Karpas-422 (cell line): ENCODE measurements at regions not wholly inside any gene's neighbourhood (a gene's known extent, or its start where the extent isn't known, plus 50 kb on each side); places are given as distances from the start of the nearest gene placed in this dataset.

Experiments used
- DNase-seq: peaks from one replicate; pipeline ENCODE4 v3.0.0-alpha.2; 2015
- H2AFZ ChIP-seq: fragments of 200-600 bp; sonication (generic); 2 replicates; pipeline ENCODE4 v1.6.1; 2014; ENCODE audit warnings: antibody characterized with exemption, low read length, mixed read lengths
- H3K27ac ChIP-seq: fragments of 200-600 bp; sonication (generic); 2 replicates; pipeline ENCODE4 v1.5.1; 2014; ENCODE audit warnings: mild to moderate bottlenecking, low read length, moderate library complexity
- H3K27me3 ChIP-seq: fragments of 200-600 bp; sonication (generic); 2 replicates; pipeline ENCODE4 v1.6.1; 2014; ENCODE audit warnings: low read length, mixed read lengths
- H3K36me3 ChIP-seq: fragments of 200-600 bp; sonication (generic); 2 replicates; pipeline ENCODE4 v1.6.1; 2014; ENCODE audit warnings: low read length, mixed read lengths; ENCODE audit not compliant: insufficient read depth
- H3K4me1 ChIP-seq: fragments of 200-600 bp; sonication (generic); 2 replicates; pipeline ENCODE4 v1.6.1; 2014; ENCODE audit warnings: mild to moderate bottlenecking, low read length, mixed read lengths
- H3K4me2 ChIP-seq: fragments of 200-600 bp; sonication (generic); 2 replicates; pipeline ENCODE4 v1.6.1; 2014; ENCODE audit warnings: low read length, low read depth, mild to moderate bottlenecking; ENCODE audit not compliant: poor library complexity, severe bottlenecking
- H3K4me3 ChIP-seq: fragments of 200-600 bp; sonication (generic); 2 replicates; pipeline ENCODE4 v1.5.1; 2014; ENCODE audit warnings: mild to moderate bottlenecking, antibody characterized with exemption, low read length, mixed read lengths
- H3K79me2 ChIP-seq: fragments of 200-600 bp; sonication (generic); 2 replicates; pipeline ENCODE4 v1.6.1; 2014; ENCODE audit warnings: mild to moderate bottlenecking, low read length, mixed read lengths
- H3K9ac ChIP-seq: fragments of 200-600 bp; sonication (generic); 2 replicates; pipeline ENCODE4 v1.6.0; 2014; ENCODE audit warnings: low read length
- H3K9me2 ChIP-seq: fragments of 200-600 bp; sonication (generic), shearing (Covaris generic); replicated peaks from 2 replicates; pipeline ENCODE4 v1.6.0; 2014; ENCODE audit warnings: mild to moderate bottlenecking, low read length, moderate library complexity; ENCODE audit not compliant: insufficient read depth
- H3K9me3 ChIP-seq: fragments of 300-700, 200-600 bp; sonication (generic); 2 replicates; pipeline ENCODE4 v1.6.1; 2014; ENCODE audit warnings: low read length, mixed read lengths
- H4K20me1 ChIP-seq: fragments of 200-600 bp; sonication (generic); 2 replicates; pipeline ENCODE4 v1.6.1; 2014; ENCODE audit warnings: mild to moderate bottlenecking, antibody characterized with exemption, low read length, low read depth; ENCODE audit not compliant: insufficient read depth

- Histone ChIP-seq H3K4me1 (no peaks in the 10 kb centered on the region), H3K9ac (no peak overlapping the region), H3K27ac (no peak overlapping the region), H3K4me3 (no peak overlapping the region), H3K9me2 (no peaks in the 10 kb centered on the region), H2AFZ (no peak overlapping the region), H3K4me2 (no peak overlapping the region), H4K20me1 (no peaks in the 10 kb centered on the region), H3K79me2 (no peaks in the 10 kb centered on the region), H3K9me3 (no peaks in the 10 kb centered on the region), H3K27me3 (no peaks in the 10 kb centered on the region), H3K36me3 (no peaks in the 10 kb centered on the region)
- DNase-seq: no peak
These were observed 230.4 kb upstream of the ZC3H12C start for GRCh38 chr11:109862835-109863234.

DNA sequence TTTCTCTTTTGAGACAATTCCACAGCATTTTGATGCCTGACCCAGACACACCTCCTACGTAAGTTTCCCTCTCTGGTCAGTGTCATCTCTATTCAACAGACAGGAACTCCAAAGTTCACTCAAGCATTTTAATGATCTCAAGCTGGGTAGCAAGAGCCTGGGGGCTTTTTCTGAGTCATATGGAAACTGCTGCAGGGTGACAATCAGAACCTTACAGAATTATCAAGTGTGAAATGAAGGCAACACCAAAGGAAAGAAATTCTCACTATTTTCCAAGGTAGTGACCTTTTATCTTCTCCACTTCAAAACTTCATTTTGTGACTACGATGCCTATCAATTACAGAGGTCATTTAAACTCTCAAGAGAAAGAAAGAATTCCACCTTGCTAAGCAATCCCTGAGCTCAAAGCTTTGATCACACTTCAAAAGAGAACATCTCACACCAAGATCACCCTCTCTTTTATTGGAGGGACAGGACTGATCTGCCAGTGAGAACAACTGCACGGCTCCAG, 229.0 kb upstream of the ZC3H12C start:
- no peaks in the 10 kb centered on the region for H4K20me1 ChIP-seq
- no peak overlapping the region for H3K9ac ChIP-seq
- H3K4me3 ChIP-seq: no peak overlapping the region
- no peaks in the 10 kb centered on the region for H3K9me3 ChIP-seq
- H3K36me3 ChIP-seq: no peaks in the 10 kb centered on the region
- H3K4me2 ChIP-seq: no peak overlapping the region
- no peak overlapping the region for H2AFZ ChIP-seq
- no peak for DNase-seq
- H3K27ac ChIP-seq: no peak overlapping the region
- H3K9me2 ChIP-seq: no peaks in the 10 kb centered on the region
- no peaks in the 10 kb centered on the region for H3K27me3 ChIP-seq
- no peaks in the 10 kb centered on the region for H3K4me1 ChIP-seq
- H3K79me2 ChIP-seq: no peaks in the 10 kb centered on the region

- DNase-seq: no peak
- H3K9me2 ChIP-seq: no peaks in the 10 kb centered on the region
- H3K4me3 ChIP-seq: no peak overlapping the region
- no peaks in the 10 kb centered on the region for H4K20me1 ChIP-seq
- H3K79me2 ChIP-seq: no peaks in the 10 kb centered on the region
- no peak overlapping the region for H3K9ac ChIP-seq
- H3K4me1 ChIP-seq: no peaks in the 10 kb centered on the region
- no peak overlapping the region for H2AFZ ChIP-seq
- no peak overlapping the region for H3K4me2 ChIP-seq
- H3K27ac ChIP-seq: no peak overlapping the region
- no peaks in the 10 kb centered on the region for H3K27me3 ChIP-seq
- no peaks in the 10 kb centered on the region for H3K36me3 ChIP-seq
- no peaks in the 10 kb centered on the region for H3K9me3 ChIP-seq
These were observed 228.2 kb upstream of the ZC3H12C start for GRCh38 chr11:109864834-109865547.

- peak; percentile 70 for DNase-seq
- no peak overlapping the region for H3K9ac ChIP-seq
These were observed 227.5 kb upstream of the ZC3H12C start for GRCh38 chr11:109865548-109866186.

DNA sequence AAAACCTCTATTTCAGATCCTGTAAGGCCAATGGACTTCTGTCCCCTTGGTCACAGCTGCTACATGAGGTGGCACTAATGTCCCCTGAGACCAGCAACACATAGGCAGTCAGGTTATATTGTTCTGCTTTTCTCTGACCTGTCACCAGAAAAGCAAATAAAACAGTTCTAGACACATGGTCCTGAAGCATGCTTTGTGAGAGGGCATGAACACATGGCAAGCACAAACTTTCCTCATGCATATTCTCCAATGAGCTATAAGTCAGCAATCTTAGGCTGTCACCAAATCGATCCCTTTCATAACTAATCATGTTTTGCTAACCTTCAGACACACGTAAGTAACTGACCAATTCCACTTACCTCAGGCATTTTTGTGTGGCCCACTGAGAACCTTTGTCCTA, 225.4 kb upstream of the ZC3H12C start:
- Histone ChIP-seq H3K9me2 (no peaks in the 10 kb centered on the region), H3K79me2 (no peaks in the 10 kb centered on the region), H3K4me2 (no peak overlapping the region), H3K36me3 (no peaks in the 10 kb centered on the region), H3K27ac (no peak overlapping the region), H4K20me1 (no peaks in the 10 kb centered on the region), H3K4me1 (no peaks in the 10 kb centered on the region), H3K4me3 (no peak overlapping the region), H3K27me3 (no peaks in the 10 kb centered on the region), H3K9ac (no peak overlapping the region), H3K9me3 (no peaks in the 10 kb centered on the region), H2AFZ (no peak overlapping the region)
- DNase-seq: no peak

More at GRCh38 chr11:109865548-109866186, 227.5 kb upstream of the ZC3H12C start:
- H3K9me3 ChIP-seq: no peaks in the 10 kb centered on the region
- H3K4me1 ChIP-seq: no peaks in the 10 kb centered on the region
- H3K79me2 ChIP-seq: no peaks in the 10 kb centered on the region
- no peaks in the 10 kb centered on the region for H4K20me1 ChIP-seq
- no peaks in the 10 kb centered on the region for H3K9me2 ChIP-seq
- no peaks in the 10 kb centered on the region for H3K36me3 ChIP-seq
- no peak overlapping the region for H3K4me3 ChIP-seq
- no peak overlapping the region for H2AFZ ChIP-seq
- no peak overlapping the region for H3K4me2 ChIP-seq
- H3K27ac ChIP-seq: no peak overlapping the region
- H3K27me3 ChIP-seq: no peaks in the 10 kb centered on the region

DNA sequence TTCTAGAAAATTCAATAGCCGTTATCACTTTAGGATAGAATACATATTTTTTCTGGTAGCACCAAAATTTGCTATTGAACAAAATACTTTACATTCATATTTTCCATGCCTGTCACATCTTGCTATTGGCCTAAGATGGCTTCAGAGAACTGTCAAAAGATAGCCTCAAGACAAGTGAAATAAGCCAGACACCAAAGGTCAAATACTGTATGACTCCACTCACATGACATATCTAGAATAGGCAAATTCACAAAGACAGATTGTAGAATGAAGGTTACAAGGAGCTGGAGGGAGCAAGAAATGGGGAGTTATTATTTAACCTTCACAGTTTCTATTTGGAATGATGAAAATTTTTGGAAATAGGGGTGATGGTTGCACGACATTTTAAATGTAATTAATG, 223.7 kb upstream of the ZC3H12C start:
- Histone ChIP-seq H3K79me2 (no peaks in the 10 kb centered on the region), H3K9me3 (no peaks in the 10 kb centered on the region), H3K36me3 (no peaks in the 10 kb centered on the region), H3K9ac (no peak overlapping the region), H3K9me2 (no peaks in the 10 kb centered on the region), H4K20me1 (no peaks in the 10 kb centered on the region), H2AFZ (no peak overlapping the region), H3K4me3 (no peak overlapping the region), H3K27me3 (no peaks in the 10 kb centered on the region), H3K27ac (no peak overlapping the region), H3K4me1 (no peaks in the 10 kb centered on the region), H3K4me2 (no peak overlapping the region)
- no peak for DNase-seq

DNA sequence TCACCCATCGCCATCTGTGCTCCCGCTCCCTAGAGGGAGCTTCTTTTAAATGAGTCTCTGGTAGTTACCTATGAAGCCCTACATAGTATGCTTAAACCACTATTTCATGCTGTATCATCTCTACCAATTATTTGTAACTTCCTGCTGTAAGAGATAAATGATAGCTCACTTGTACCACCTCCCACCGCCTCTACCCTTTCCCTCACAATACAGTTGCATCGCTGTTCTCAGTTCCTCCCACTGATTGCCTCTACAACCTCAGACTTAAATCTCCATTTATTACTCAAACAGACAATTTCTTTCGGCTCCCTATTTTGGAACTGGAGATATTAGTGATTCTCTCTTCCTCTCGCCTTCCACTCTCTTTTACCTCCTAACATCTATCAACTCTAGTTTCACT, 222.9 kb upstream of the ZC3H12C start:
- no peak for DNase-seq
- Histone ChIP-seq H4K20me1 (no peaks in the 10 kb centered on the region), H3K9me3 (no peaks in the 10 kb centered on the region), H3K4me3 (no peak overlapping the region), H3K27me3 (no peaks in the 10 kb centered on the region), H3K27ac (no peak overlapping the region), H3K9me2 (no peaks in the 10 kb centered on the region), H3K9ac (no peak overlapping the region), H3K4me2 (no peak overlapping the region), H3K79me2 (no peaks in the 10 kb centered on the region), H3K36me3 (no peaks in the 10 kb centered on the region), H3K4me1 (no peaks in the 10 kb centered on the region), H2AFZ (no peak overlapping the region)

- no peak overlapping the region for H3K9ac ChIP-seq
- no peak for DNase-seq
- H3K4me1 ChIP-seq: no peaks in the 10 kb centered on the region
- no peaks in the 10 kb centered on the region for H3K79me2 ChIP-seq
- H3K27ac ChIP-seq: no peak overlapping the region
- H3K27me3 ChIP-seq: no peaks in the 10 kb centered on the region
- H3K36me3 ChIP-seq: no peaks in the 10 kb centered on the region
- H2AFZ ChIP-seq: no peak overlapping the region
- no peak overlapping the region for H3K4me3 ChIP-seq
- no peaks in the 10 kb centered on the region for H3K9me2 ChIP-seq
- H3K9me3 ChIP-seq: no peaks in the 10 kb centered on the region
- no peaks in the 10 kb centered on the region for H4K20me1 ChIP-seq
- H3K4me2 ChIP-seq: no peak overlapping the region
These were observed 216.1 kb upstream of the ZC3H12C start for GRCh38 chr11:109877043-109877442.
